Choroid plexus epithelial cell (primary cell): ENCODE measurements at regions not wholly inside any gene's neighbourhood (a gene's known extent, or its start where the extent isn't known, plus 50 kb on each side); places are given as distances from the start of the nearest gene placed in this dataset.
A peak's percentile ranks its signal among the peaks of the same experiment; 100 is the strongest.

Source experiments
- DNase-seq: peaks from one replicate; pipeline ENCODE4 v3.0.0-alpha.2; 2010; ENCODE audit warnings: low read depth
- H3K4me3 ChIP-seq: 2 replicates; pipeline ENCODE4 v1.5.1; 2011; ENCODE audit warnings: low read depth, mild to moderate bottlenecking, control low read depth, low read length, moderate library complexity
- CTCF ChIP-seq: conservative IDR thresholded peaks from 2 replicates; pipeline ENCODE4 v1.5.1; 2011; ENCODE audit warnings: low read depth, mild to moderate bottlenecking, control low read depth, inconsistent platforms, low read length, moderate library complexity

GRCh38 chr3:69562020-69562419 is 176.1 kb upstream of the FRMD4B start:
- no peak overlapping the region for H3K4me3 ChIP-seq
- no peak for TF ChIP-seq CTCF
- peak; percentile 43 for DNase-seq

- TF ChIP-seq CTCF, result no peak
- DNase-seq, result no peak
- H3K4me3 ChIP-seq, result no peak overlapping the region
These were observed 174.9 kb upstream of the FRMD4B start for GRCh38 chr3:69560818-69561217.

GRCh38 chr3:69560116-69560515 is 174.2 kb upstream of the FRMD4B start:
- no peak for TF ChIP-seq CTCF
- no peak overlapping the region for H3K4me3 ChIP-seq
- DNase-seq, result no peak

- DNase-seq, result peak; percentile 69
- no peak for TF ChIP-seq CTCF
- H3K4me3 ChIP-seq, result no peak overlapping the region
These were observed 173.0 kb upstream of the FRMD4B start for GRCh38 chr3:69558912-69559311.

GRCh38 chr3:69554576-69554975 is 168.7 kb upstream of the FRMD4B start:
- no peak overlapping the region for H3K4me3 ChIP-seq
- no peak for TF ChIP-seq CTCF
- DNase-seq, result no peak

- DNase-seq, result no peak
- H3K4me3 ChIP-seq, result no peak overlapping the region
- TF ChIP-seq CTCF, result no peak
These were observed 168.0 kb upstream of the FRMD4B start for GRCh38 chr3:69553888-69554287.

- DNase-seq, result no peak
- no peak for TF ChIP-seq CTCF
- no peak overlapping the region for H3K4me3 ChIP-seq
These were observed 161.6 kb upstream of the FRMD4B start for GRCh38 chr3:69547461-69547880.
